ENCODE measurements at regions not wholly inside any gene's neighbourhood (a gene's known extent, or its start where the extent isn't known, plus 50 kb on each side); places are given as distances from the start of the nearest gene placed in this dataset.

DNA sequence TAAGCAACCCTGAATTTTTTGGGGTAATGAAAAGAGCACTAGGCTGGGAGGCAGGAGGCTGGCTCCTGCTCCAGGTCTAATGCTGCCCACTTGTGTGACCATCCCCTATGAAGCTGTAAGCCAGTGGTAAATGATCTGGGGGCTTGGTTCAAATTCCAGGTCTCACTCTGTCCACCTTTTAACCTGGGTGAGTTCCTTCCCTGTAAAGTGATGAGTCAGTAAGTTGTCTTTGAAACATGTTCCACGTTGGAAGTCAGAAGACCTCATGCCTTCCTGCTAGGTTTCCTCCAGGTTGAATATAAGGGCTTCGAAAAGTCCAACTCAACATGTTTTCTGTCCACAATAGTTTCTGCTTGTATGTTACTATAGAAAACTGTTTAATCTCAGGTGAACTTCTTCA is 160.9 kb upstream of the MYT1L start:
- Mint-ChIP-seq H3K36me3 (ENCODE audit: insufficient read depth, unreplicated experiment) (no peaks in the 10 kb centered on the region), H3K4me3 (ENCODE audit: unreplicated experiment) (no peak overlapping the region), H3K27me3 (ENCODE audit: insufficient read depth, unreplicated experiment) (peaks cover 11% of the 10 kb centered on the region), H3K27ac (ENCODE audit: low read depth, unreplicated experiment) (no peak overlapping the region), H3K9me3 (ENCODE audit: unreplicated experiment) (peaks cover 9% of the 10 kb centered on the region), H3K4me1 (ENCODE audit: insufficient read depth, unreplicated experiment) (no peaks in the 10 kb centered on the region)
- ChIA-PET CTCF (no interaction called here), POLR2A (no interaction called here)
- DNase-seq (ENCODE audit: unreplicated experiment), result no peak
- BruUV-seq (replicated peaks), result no TSS peak
- intact Hi-C loops (cut with micrococcal nuclease), result no loop called here
- TF ChIP-seq, protein P1, sequence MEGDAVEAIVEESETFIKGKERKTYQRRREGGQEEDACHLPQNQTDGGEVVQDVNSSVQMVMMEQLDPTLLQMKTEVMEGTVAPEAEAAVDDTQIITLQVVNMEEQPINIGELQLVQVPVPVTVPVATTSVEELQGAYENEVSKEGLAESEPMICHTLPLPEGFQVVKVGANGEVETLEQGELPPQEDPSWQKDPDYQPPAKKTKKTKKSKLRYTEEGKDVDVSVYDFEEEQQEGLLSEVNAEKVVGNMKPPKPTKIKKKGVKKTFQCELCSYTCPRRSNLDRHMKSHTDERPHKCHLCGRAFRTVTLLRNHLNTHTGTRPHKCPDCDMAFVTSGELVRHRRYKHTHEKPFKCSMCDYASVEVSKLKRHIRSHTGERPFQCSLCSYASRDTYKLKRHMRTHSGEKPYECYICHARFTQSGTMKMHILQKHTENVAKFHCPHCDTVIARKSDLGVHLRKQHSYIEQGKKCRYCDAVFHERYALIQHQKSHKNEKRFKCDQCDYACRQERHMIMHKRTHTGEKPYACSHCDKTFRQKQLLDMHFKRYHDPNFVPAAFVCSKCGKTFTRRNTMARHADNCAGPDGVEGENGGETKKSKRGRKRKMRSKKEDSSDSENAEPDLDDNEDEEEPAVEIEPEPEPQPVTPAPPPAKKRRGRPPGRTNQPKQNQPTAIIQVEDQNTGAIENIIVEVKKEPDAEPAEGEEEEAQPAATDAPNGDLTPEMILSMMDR (IDR thresholded peaks at IDR 0.05; ENCODE audit: unreplicated experiment), result no peak

DNA sequence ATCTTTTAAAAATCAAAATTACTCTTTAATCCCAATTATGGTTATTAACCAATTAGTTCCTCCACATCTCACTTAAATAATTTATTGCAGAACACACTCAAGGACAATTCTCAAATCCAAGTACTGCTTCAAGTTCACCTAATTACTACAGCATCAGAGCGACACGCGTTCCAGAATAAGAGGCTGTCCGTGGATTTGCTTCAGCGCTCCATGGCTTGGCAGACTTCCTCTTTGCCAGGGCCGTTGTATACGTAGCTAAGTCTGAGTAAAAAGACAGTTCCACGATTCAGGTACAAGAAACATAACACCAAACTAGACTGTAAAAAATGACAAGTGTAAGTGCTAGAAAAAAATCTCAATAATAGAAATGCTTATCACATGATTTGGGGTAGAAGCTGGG is 153.2 kb upstream of the MYT1L start:
- no TSS peak for BruUV-seq (replicated peaks)
- DNase-seq (ENCODE audit: unreplicated experiment), result no peak
- CTCF ChIA-PET, result no interaction called here
- POLR2A ChIA-PET, result no interaction called here
- H3K27me3 Mint-ChIP-seq (ENCODE audit: insufficient read depth, unreplicated experiment), result peaks cover 7% of the 10 kb centered on the region
- H3K27ac Mint-ChIP-seq (ENCODE audit: low read depth, unreplicated experiment), result no peak overlapping the region
- H3K4me3 Mint-ChIP-seq (ENCODE audit: unreplicated experiment), result no peak overlapping the region
- H3K4me1 Mint-ChIP-seq (ENCODE audit: insufficient read depth, unreplicated experiment), result no peaks in the 10 kb centered on the region
- H3K9me3 Mint-ChIP-seq (ENCODE audit: unreplicated experiment), result no peaks in the 10 kb centered on the region
- H3K36me3 Mint-ChIP-seq (ENCODE audit: insufficient read depth, unreplicated experiment), result no peaks in the 10 kb centered on the region
- intact Hi-C loops (cut with micrococcal nuclease), result no loop called here
- TF ChIP-seq, protein P1 (IDR thresholded peaks at IDR 0.05; ENCODE audit: unreplicated experiment), result no peak

DNA sequence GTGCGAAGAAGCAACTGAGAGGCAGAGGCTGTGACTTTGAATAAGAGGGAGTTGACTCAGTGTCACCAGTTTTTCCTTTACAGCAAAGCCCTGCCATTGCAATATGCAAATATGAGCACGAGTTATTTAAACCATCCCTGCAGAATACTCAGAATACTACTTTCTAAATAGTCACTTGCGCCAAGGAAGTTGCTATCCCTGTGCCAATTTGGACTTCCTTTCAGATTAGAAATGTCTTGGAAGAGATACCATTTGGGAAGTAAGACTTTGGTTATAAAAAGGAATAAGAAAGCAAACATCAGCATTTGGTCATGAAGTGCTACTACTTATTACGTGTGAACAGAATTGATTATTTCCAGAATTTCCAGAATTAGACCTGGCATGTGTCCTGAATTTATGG is 151.8 kb upstream of the MYT1L start:
- POLR2A ChIA-PET, result no interaction called here
- Mint-ChIP-seq H3K4me3 (ENCODE audit: unreplicated experiment) (no peak overlapping the region), H3K36me3 (ENCODE audit: insufficient read depth, unreplicated experiment) (no peaks in the 10 kb centered on the region), H3K4me1 (ENCODE audit: insufficient read depth, unreplicated experiment) (no peaks in the 10 kb centered on the region), H3K27ac (ENCODE audit: low read depth, unreplicated experiment) (no peak overlapping the region), H3K27me3 (ENCODE audit: insufficient read depth, unreplicated experiment) (peaks cover 7% of the 10 kb centered on the region), H3K9me3 (ENCODE audit: unreplicated experiment) (no peaks in the 10 kb centered on the region)
- TF ChIP-seq, protein P1 (IDR thresholded peaks at IDR 0.05; ENCODE audit: unreplicated experiment), result no peak
- CTCF ChIA-PET, result interaction anchor here (0.7 kb wide), 1 partner anchor 1435 kb away, joined by 3 read pairs; no protein-coding TSS in a partner anchor
- intact Hi-C loops (cut with micrococcal nuclease), result no loop called here
- no TSS peak for BruUV-seq (replicated peaks)
- DNase-seq (ENCODE audit: unreplicated experiment), result no peak

DNA sequence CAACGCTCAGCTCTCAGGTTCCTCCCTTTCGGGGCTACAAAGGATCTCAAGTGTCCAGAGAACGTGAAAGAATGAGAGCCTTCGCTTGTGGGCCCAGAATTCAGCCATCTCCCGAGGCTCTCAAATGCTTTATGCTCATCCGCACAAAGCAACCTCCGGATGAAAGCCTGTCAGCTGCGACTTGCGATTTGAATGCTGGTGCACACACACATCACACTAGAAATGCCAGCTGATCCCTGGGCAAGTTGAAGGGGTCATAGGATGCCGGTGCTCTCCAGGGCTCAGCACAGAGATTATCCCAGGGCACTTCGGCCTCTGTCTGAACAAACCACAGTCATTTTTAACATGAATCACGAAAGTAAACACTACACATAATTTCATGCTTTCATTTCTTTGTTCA is 141.8 kb upstream of the MYT1L start:
- TF ChIP-seq, protein P1 (IDR thresholded peaks at IDR 0.05; ENCODE audit: unreplicated experiment), result no peak
- Mint-ChIP-seq H3K4me1 (ENCODE audit: insufficient read depth, unreplicated experiment) (no peaks in the 10 kb centered on the region), H3K27ac (ENCODE audit: low read depth, unreplicated experiment) (no peak overlapping the region), H3K9me3 (ENCODE audit: unreplicated experiment) (no peaks in the 10 kb centered on the region), H3K4me3 (ENCODE audit: unreplicated experiment) (no peak overlapping the region), H3K27me3 (ENCODE audit: insufficient read depth, unreplicated experiment) (no peaks in the 10 kb centered on the region), H3K36me3 (ENCODE audit: insufficient read depth, unreplicated experiment) (no peaks in the 10 kb centered on the region)
- CTCF ChIA-PET, result no interaction called here
- POLR2A ChIA-PET, result no interaction called here
- no peak for DNase-seq (ENCODE audit: unreplicated experiment)
- intact Hi-C loops (cut with micrococcal nuclease), result no loop called here
- BruUV-seq (replicated peaks), result no TSS peak

All from MCF 10A (cell line).